Loucy (cell line): ENCODE measurements at regions not wholly inside any gene's neighbourhood (a gene's known extent, or its start where the extent isn't known, plus 50 kb on each side); places are given as distances from the start of the nearest gene placed in this dataset.

Source experiments
- H2AFZ ChIP-seq: fragments of 200-600 bp; sonication (generic); 2 replicates; pipeline ENCODE4 v1.6.0; 2016; ENCODE audit warnings: antibody characterized with exemption, mild to moderate bottlenecking, low read length, moderate library complexity
- H3F3A ChIP-seq: fragments of 200-600 bp; 2 replicates; pipeline ENCODE4 v1.6.0; 2016; ENCODE audit warnings: antibody characterized with exemption, low read depth, mild to moderate bottlenecking
- H3K27me3 ChIP-seq: fragments of 200-600 bp; sonication (generic); 2 replicates; pipeline ENCODE4 v1.6.1; 2014; ENCODE audit warnings: low read length, mild to moderate bottlenecking; ENCODE audit not compliant: insufficient read depth, poor library complexity, severe bottlenecking
- H3K36me3 ChIP-seq: fragments of 200-600 bp; sonication (generic); 2 replicates; pipeline ENCODE4 v1.6.1; 2016; ENCODE audit warnings: low read length; ENCODE audit not compliant: insufficient read depth
- H3K4me1 ChIP-seq: fragments of 200-600 bp; sonication (generic); 2 replicates; pipeline ENCODE4 v1.5.1; 2014; ENCODE audit warnings: low read length, mild to moderate bottlenecking; ENCODE audit not compliant: insufficient read depth, poor library complexity, severe bottlenecking
- H3K4me2 ChIP-seq: fragments of 200-600 bp; sonication (generic); 2 replicates; pipeline ENCODE4 v1.6.0; 2014; ENCODE audit warnings: antibody characterized with exemption, low read length, low read depth, mild to moderate bottlenecking; ENCODE audit not compliant: poor library complexity, severe bottlenecking
- H3K4me3 ChIP-seq: fragments of 200-600 bp; sonication (generic); 2 replicates; pipeline ENCODE4 v1.5.1; 2014; ENCODE audit warnings: low read length, mild to moderate bottlenecking, mixed read lengths; ENCODE audit not compliant: poor library complexity, severe bottlenecking
- H3K79me2 ChIP-seq: fragments of 200-600 bp; sonication (generic); 2 replicates; pipeline ENCODE4 v1.6.1; 2014; ENCODE audit warnings: low read length; ENCODE audit not compliant: insufficient read depth
- H3K9ac ChIP-seq: fragments of 200-600 bp; sonication (generic); 2 replicates; pipeline ENCODE4 v1.6.0; 2014; ENCODE audit warnings: mild to moderate bottlenecking, low read depth, low read length, moderate library complexity; ENCODE audit not compliant: poor library complexity, severe bottlenecking
- H3K9me2 ChIP-seq: fragments of 200-600 bp; sonication (generic); replicated peaks from 2 replicates; pipeline ENCODE4 v1.6.1; 2016; ENCODE audit warnings: low read depth, low read length, mixed read lengths
- H3K9me3 ChIP-seq: fragments of 200-600 bp; sonication (generic); 2 replicates; pipeline ENCODE4 v1.6.1; 2014; ENCODE audit warnings: mild to moderate bottlenecking, antibody characterized with exemption, low read length, low read depth; ENCODE audit not compliant: insufficient read depth
- H4K20me1 ChIP-seq: fragments of 200-600 bp; sonication (generic); 2 replicates; pipeline ENCODE4 v1.6.0; 2014; ENCODE audit warnings: antibody characterized with exemption, low read length, mild to moderate bottlenecking; ENCODE audit not compliant: insufficient read depth, poor library complexity, severe bottlenecking
- EZH2phosphoT487 ChIP-seq: fragments of 200-600 bp; IDR thresholded peaks from 2 replicates; pipeline ENCODE4 v1.6.1; 2018; ENCODE audit warnings: antibody characterized with exemption, mild to moderate bottlenecking, moderate library complexity, borderline replicate concordance
- TF ChIP-seq, protein P1 (sequence below): fragments of 200-600 bp; sonication (generic); conservative IDR thresholded peaks from 2 replicates; pipeline ENCODE4 v1.5.1; 2014; ENCODE audit warnings: mild to moderate bottlenecking, antibody characterized with exemption, low read length

DNA sequence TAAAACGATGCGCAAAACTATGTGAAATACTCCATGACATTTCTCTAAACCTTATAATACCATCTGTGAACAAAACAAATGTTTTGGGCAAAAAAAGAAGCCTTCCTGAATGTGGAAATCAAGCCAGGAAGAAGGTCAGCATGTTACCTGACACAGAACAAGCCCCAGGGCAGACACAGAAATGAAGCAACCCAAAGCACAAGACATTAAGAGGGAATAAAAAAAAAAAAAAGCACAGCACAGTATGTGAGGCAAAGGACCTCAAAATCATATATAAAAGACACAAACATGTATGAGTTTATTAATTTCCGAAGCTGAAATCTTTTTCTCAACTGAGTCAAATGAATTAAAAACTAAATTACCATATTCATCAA is 161.8 kb downstream of the SKIDA1 start:
- Histone ChIP-seq H3K4me3 (no peak overlapping the region), H3K27me3 (no peaks in the 10 kb centered on the region), H3K79me2 (no peaks in the 10 kb centered on the region), H3K4me1 (no peaks in the 10 kb centered on the region), H3K4me2 (no peak overlapping the region), H3K9me3 (no peaks in the 10 kb centered on the region), H4K20me1 (no peaks in the 10 kb centered on the region), H3K36me3 (no peaks in the 10 kb centered on the region), H3K9me2 (no peaks in the 10 kb centered on the region), H2AFZ (no peak overlapping the region), H3F3A (no peaks in the 10 kb centered on the region), H3K9ac (no peak overlapping the region)
- no peak for TF ChIP-seq EZH2phosphoT487
- TF ChIP-seq, protein P1, sequence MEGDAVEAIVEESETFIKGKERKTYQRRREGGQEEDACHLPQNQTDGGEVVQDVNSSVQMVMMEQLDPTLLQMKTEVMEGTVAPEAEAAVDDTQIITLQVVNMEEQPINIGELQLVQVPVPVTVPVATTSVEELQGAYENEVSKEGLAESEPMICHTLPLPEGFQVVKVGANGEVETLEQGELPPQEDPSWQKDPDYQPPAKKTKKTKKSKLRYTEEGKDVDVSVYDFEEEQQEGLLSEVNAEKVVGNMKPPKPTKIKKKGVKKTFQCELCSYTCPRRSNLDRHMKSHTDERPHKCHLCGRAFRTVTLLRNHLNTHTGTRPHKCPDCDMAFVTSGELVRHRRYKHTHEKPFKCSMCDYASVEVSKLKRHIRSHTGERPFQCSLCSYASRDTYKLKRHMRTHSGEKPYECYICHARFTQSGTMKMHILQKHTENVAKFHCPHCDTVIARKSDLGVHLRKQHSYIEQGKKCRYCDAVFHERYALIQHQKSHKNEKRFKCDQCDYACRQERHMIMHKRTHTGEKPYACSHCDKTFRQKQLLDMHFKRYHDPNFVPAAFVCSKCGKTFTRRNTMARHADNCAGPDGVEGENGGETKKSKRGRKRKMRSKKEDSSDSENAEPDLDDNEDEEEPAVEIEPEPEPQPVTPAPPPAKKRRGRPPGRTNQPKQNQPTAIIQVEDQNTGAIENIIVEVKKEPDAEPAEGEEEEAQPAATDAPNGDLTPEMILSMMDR, result no peak

DNA sequence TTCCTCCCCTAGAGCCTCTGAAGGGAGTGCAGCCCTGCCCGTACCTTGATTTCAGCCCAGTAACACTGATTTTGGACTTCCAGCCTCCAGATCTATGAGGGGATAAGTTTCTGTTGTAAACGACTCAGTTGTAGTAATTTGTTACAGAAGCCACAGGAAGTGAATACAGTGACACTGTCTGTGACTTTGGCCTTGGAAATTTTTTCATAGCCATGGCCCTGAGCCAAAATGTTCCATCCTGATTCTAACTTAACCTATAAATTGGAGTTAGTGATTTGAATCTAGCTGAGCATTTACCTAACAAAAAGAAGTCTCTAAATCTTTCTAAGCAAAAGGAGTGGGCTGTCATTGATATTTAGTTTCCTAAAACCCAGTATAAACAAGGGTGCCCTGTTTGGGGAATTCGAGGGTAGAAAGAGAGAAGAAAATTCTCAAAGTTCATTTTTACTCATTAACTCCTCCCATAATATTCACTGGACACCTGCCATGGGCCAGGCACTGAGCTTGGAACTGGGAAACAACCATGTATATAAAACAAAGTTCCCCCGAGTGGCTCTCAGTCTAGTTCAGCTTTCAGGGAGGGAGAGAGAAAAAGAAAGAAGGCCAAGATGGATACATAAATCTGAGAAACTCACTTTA is 162.3 kb downstream of the SKIDA1 start:
- no peak overlapping the region for H3K4me2 ChIP-seq
- H3K36me3 ChIP-seq, result no peaks in the 10 kb centered on the region
- no peak overlapping the region for H3K9ac ChIP-seq
- no peaks in the 10 kb centered on the region for H3K27me3 ChIP-seq
- no peaks in the 10 kb centered on the region for H3K9me2 ChIP-seq
- no peaks in the 10 kb centered on the region for H3K9me3 ChIP-seq
- no peak overlapping the region for H3K4me3 ChIP-seq
- no peak overlapping the region for H2AFZ ChIP-seq
- no peaks in the 10 kb centered on the region for H3K4me1 ChIP-seq
- TF ChIP-seq, protein P1, result no peak
- TF ChIP-seq EZH2phosphoT487, result no peak
- no peaks in the 10 kb centered on the region for H3F3A ChIP-seq
- H3K79me2 ChIP-seq, result no peaks in the 10 kb centered on the region
- H4K20me1 ChIP-seq, result no peaks in the 10 kb centered on the region

DNA sequence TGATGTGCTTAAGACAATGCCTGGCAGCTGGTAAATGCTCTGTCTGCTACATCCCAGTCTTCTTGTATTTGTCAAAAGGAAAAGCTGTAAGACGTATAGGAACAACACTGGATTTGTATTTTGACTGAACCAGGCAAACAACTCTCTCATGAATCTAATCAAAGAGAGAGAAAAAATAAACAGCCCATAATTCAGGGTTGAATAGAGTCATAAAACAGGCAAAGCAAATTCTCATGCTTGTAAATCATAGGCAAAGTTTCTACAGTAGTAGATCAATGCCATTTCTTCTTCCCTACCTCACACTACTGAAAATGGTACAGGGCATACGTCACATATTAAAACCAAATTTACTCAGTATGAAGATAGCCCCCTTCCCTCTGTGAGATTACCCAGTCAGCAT is 166.3 kb downstream of the SKIDA1 start:
- H3K27me3 ChIP-seq, result no peaks in the 10 kb centered on the region
- H3K4me3 ChIP-seq, result no peak overlapping the region
- no peaks in the 10 kb centered on the region for H3K9me3 ChIP-seq
- no peaks in the 10 kb centered on the region for H4K20me1 ChIP-seq
- no peaks in the 10 kb centered on the region for H3K4me1 ChIP-seq
- 0 out of 2 replicates have a peak overlapping the region, but pooled peaks have one; percentile 46 for H2AFZ ChIP-seq
- no peaks in the 10 kb centered on the region for H3K36me3 ChIP-seq
- no peaks in the 10 kb centered on the region for H3K9me2 ChIP-seq
- TF ChIP-seq, protein P1, result no peak
- TF ChIP-seq EZH2phosphoT487, result no peak
- no peaks in the 10 kb centered on the region for H3K79me2 ChIP-seq
- no peak overlapping the region for H3K9ac ChIP-seq
- no peak overlapping the region for H3K4me2 ChIP-seq
- no peaks in the 10 kb centered on the region for H3F3A ChIP-seq
